ENCODE measurements at regions not wholly inside any gene's neighbourhood (a gene's known extent, or its start where the extent isn't known, plus 50 kb on each side); places are given as distances from the start of the nearest gene placed in this dataset.

DNA sequence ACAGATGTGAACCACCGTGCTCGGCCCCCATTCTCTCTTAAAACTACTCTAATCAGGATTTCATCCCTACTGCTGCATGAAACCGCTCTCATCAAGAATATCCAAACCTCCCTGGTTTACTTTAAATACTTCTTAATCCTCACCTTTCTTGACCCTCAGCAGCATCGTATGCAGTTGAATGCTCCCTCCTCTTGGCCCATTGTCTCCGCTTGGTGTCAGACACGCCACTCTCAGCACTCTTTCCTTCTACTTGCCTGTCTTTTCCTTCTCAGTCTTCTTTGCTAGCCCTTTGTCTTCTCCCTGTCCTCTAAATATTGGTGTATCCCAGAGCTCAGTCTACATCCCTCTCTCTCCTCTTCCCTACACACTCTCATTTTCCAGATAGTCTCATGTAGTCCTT lies 314.9 kb downstream of the MRPL39 start:
- H3K27ac ChIP-seq, result no peak overlapping the region
- no peak overlapping the region for H3K4me3 ChIP-seq
- DNase-seq, result no peak
- no peaks in the 10 kb centered on the region for H3K36me3 ChIP-seq
- no peaks in the 10 kb centered on the region for H3K27me3 ChIP-seq
- TF ChIP-seq, protein P1, sequence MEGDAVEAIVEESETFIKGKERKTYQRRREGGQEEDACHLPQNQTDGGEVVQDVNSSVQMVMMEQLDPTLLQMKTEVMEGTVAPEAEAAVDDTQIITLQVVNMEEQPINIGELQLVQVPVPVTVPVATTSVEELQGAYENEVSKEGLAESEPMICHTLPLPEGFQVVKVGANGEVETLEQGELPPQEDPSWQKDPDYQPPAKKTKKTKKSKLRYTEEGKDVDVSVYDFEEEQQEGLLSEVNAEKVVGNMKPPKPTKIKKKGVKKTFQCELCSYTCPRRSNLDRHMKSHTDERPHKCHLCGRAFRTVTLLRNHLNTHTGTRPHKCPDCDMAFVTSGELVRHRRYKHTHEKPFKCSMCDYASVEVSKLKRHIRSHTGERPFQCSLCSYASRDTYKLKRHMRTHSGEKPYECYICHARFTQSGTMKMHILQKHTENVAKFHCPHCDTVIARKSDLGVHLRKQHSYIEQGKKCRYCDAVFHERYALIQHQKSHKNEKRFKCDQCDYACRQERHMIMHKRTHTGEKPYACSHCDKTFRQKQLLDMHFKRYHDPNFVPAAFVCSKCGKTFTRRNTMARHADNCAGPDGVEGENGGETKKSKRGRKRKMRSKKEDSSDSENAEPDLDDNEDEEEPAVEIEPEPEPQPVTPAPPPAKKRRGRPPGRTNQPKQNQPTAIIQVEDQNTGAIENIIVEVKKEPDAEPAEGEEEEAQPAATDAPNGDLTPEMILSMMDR (IDR thresholded peaks at IDR 0.05), result no peak
- TF ChIP-seq POLR2AphosphoS5 (IDR thresholded peaks at IDR 0.05) (no peak), POLR2A (IDR thresholded peaks at IDR 0.05) (no peak), EP300 (IDR thresholded peaks at IDR 0.05; ENCODE audit: low read depth) (no peak)
- in situ Hi-C loops (cut with MboI; ENCODE audit: low pct_ligation_motif_present in 1 of 4, low pct_unique_long_range_greater_than_20kb in 1 of 4, low sequenced_read_pairs in 3 of 4) (no loop called here), intact Hi-C loops (cut with DNase I; ENCODE audit: low total_unique reads) (no loop called here)
- H3K9me3 ChIP-seq, result no peaks in the 10 kb centered on the region
- WGBS, 2 donors (ENCODE audit: low coverage in 1 of 2), result 81 to 88% methylated on average over 6 of the region's 6 CpGs
- no peaks in the 10 kb centered on the region for H3K4me1 ChIP-seq

DNA sequence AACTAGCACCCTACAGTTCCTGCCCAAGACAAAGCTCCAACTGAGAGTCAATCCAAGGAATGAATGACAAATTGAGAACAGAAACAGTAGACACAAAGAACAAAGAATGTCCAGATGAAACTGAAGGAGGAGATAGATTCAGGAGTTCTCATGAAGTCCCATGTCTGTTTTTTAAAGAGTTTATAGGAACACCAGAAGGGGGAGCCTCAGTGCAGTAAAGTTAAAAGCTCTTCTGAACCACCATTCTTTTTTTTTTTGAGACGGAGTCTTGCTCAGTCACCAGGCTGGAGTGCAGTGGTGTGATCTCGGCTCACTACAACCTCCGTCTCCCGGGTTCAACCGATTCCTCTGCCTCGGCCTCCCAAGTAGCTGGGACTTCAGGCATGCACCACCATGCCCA lies 323.6 kb downstream of the MRPL39 start:
- in situ Hi-C loops (cut with MboI; ENCODE audit: low pct_ligation_motif_present in 1 of 4, low pct_unique_long_range_greater_than_20kb in 1 of 4, low sequenced_read_pairs in 3 of 4) (no loop called here), intact Hi-C loops (cut with DNase I; ENCODE audit: low total_unique reads) (no loop called here)
- Histone ChIP-seq H3K27me3 (no peaks in the 10 kb centered on the region), H3K36me3 (no peaks in the 10 kb centered on the region), H3K4me1 (no peaks in the 10 kb centered on the region), H3K9me3 (no peaks in the 10 kb centered on the region), H3K27ac (no peak overlapping the region), H3K4me3 (no peak overlapping the region)
- 76% methylated on average over 6 of the region's 6 CpGs; no CpG with 5 or more reads in 1 of the 2 donors for WGBS, 2 donors (ENCODE audit: low coverage in 1 of 2)
- TF ChIP-seq, protein P1 (IDR thresholded peaks at IDR 0.05), result peak in 2 of 5 experiments; percentile 6 to 7
- TF ChIP-seq POLR2A (IDR thresholded peaks at IDR 0.05) (no peak), POLR2AphosphoS5 (IDR thresholded peaks at IDR 0.05) (no peak), EP300 (IDR thresholded peaks at IDR 0.05; ENCODE audit: low read depth) (no peak)
- DNase-seq, result no peak

DNA sequence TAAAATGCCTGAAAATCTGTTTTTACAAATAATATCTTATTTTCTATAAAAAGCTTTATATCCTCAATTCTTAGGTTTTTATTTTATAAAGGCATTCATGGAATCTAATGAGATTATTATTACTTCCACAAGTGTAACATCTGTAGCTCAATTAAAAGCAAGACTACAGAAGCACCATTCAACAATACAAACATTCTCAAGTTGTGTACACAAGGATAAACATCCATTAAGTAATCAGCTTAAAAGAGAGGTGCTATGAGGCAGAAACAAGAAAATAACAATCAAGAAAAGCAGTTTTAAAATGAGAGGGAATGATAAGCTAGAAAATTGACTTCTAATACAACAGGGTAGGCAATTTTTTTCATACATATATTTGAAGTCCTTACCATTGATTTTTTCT lies 326.1 kb downstream of the MRPL39 start:
- Histone ChIP-seq H3K4me3 (no peak overlapping the region), H3K36me3 (no peaks in the 10 kb centered on the region), H3K27me3 (no peaks in the 10 kb centered on the region), H3K9me3 (no peaks in the 10 kb centered on the region), H3K27ac (no peak overlapping the region), H3K4me1 (no peaks in the 10 kb centered on the region)
- in situ Hi-C loops (cut with MboI; ENCODE audit: low pct_ligation_motif_present in 1 of 4, low pct_unique_long_range_greater_than_20kb in 1 of 4, low sequenced_read_pairs in 3 of 4) (no loop called here), intact Hi-C loops (cut with DNase I; ENCODE audit: low total_unique reads) (no loop called here)
- TF ChIP-seq, protein P1 (IDR thresholded peaks at IDR 0.05), result no peak
- TF ChIP-seq EP300 (IDR thresholded peaks at IDR 0.05; ENCODE audit: low read depth) (no peak), POLR2AphosphoS5 (IDR thresholded peaks at IDR 0.05) (no peak), POLR2A (IDR thresholded peaks at IDR 0.05) (no peak)
- no peak for DNase-seq

DNA sequence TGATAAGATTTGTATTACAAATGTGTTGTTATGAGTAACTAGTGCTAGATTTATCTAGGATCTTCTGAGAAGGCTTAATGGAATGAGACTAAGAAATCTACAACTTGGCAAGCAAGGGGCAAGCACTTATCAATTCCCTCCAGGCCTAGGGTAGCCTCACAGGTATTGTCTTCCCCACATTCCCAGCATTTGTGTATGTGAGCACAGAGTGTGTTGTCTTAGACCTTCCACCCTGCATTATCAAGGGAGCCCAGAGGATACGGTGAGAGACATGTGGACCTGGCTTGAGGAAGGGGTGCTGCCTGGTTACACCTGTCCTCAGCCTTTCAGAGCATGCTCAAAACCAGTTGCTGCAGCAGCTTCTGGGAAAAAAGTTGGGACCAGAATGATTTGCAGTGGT lies 327.2 kb downstream of the MRPL39 start:
- in situ Hi-C loops (cut with MboI; ENCODE audit: low pct_ligation_motif_present in 1 of 4, low pct_unique_long_range_greater_than_20kb in 1 of 4, low sequenced_read_pairs in 3 of 4), result no loop called here
- no peaks in the 10 kb centered on the region for H3K4me1 ChIP-seq
- 50 to 82% methylated on average over 1 of the region's 1 CpG for WGBS, 2 donors (ENCODE audit: low coverage in 1 of 2)

More for the DNA sequence above, 327.2 kb downstream of the MRPL39 start:
- intact Hi-C loops (cut with DNase I; ENCODE audit: low total_unique reads), result no loop called here
- no peak overlapping the region for H3K27ac ChIP-seq
- no peak for TF ChIP-seq POLR2A (IDR thresholded peaks at IDR 0.05)
- TF ChIP-seq POLR2AphosphoS5 (IDR thresholded peaks at IDR 0.05), result no peak
- TF ChIP-seq EP300 (IDR thresholded peaks at IDR 0.05; ENCODE audit: low read depth), result no peak
- TF ChIP-seq, protein P1 (IDR thresholded peaks at IDR 0.05), result no peak
- H3K4me3 ChIP-seq, result no peak overlapping the region
- no peaks in the 10 kb centered on the region for H3K9me3 ChIP-seq
- H3K36me3 ChIP-seq, result no peaks in the 10 kb centered on the region
- no peaks in the 10 kb centered on the region for H3K27me3 ChIP-seq
- no peak for DNase-seq

Measured in transverse colon (tissue), 4 donors.